Colonic mucosa (tissue), 4 donors: ENCODE measurements at regions not wholly inside any gene's neighbourhood (a gene's known extent, or its start where the extent isn't known, plus 50 kb on each side); places are given as distances from the start of the nearest gene placed in this dataset.

ENCODE experiments used
- DNase-seq: peaks from one replicate; pipeline ENCODE4 v3.0.0-alpha.2; 2020
- H3K27ac ChIP-seq: fragments of 200-600 bp; one replicate; pipeline ENCODE4 v1.8.0; 2021
- H3K27me3 ChIP-seq: fragments of 200-600 bp; one replicate; pipeline ENCODE4 v1.8.0; 2021
- H3K36me3 ChIP-seq: fragments of 200-600 bp; one replicate; pipeline ENCODE4 v1.8.0; 2021
- H3K4me1 ChIP-seq: fragments of 200-600 bp; one replicate; pipeline ENCODE4 v1.8.0; 2021; ENCODE audit warnings: mild to moderate bottlenecking
- H3K4me3 ChIP-seq: fragments of 200-600 bp; one replicate; pipeline ENCODE4 v1.8.0; 2021
- H3K9ac ChIP-seq, 2 donors: one replicate each; pipeline ENCODE4 v1.7.0; 2013; ENCODE audit warnings: control low read depth in 2 of 2, low read depth in 2 of 2, low read length in 2 of 2
- H3K9me3 ChIP-seq: fragments of 200-600 bp; one replicate; pipeline ENCODE4 v1.8.0; 2021
- intact Hi-C: fragments of 100-400 bp; cut with DNase I; formaldehyde crosslinking; loops from one replicate; pipeline ENCODE4 v1.14.1; 2022
- TF ChIP-seq, protein P1 (sequence below): fragments of 200-600 bp; IDR thresholded peaks from one replicate; pipeline ENCODE4 v1.8.0; 2022; ENCODE audit warnings: antibody characterized with exemption, mild to moderate bottlenecking
- donor health status: healthy.
- donor health status: DM: no; HTN: no; CAD: no.
- donor health status: DM: no; HTN: no; CAD: no.

DNA sequence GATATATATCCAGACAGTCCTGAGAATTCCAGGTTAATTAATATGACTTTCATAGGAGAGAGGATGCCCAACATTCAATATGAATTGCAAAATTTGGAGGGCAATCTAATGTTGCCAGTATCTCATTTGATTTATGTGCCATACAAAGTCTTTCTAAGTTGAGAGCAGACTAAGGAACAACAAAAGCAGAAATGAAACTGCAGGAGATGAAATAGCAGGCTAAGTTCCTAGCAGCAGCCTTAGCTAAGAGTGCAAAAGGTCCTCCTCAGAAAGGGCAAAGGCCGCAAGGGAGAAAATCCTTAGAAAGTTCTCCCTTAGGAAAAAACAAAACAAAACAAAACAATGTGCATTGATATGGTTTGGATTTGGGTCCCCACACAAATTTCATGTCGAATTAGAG is 602.9 kb upstream of the HTR2C start:
- intact Hi-C loops, result no loop called here
- H3K4me3 ChIP-seq, result no peak overlapping the region
- no peak overlapping the region for H3K9ac ChIP-seq
- H3K36me3 ChIP-seq, result no peaks in the 10 kb centered on the region
- no peaks in the 10 kb centered on the region for H3K9me3 ChIP-seq
- DNase-seq, result no peak
- no peak overlapping the region for H3K27ac ChIP-seq
- H3K4me1 ChIP-seq, result no peaks in the 10 kb centered on the region
- TF ChIP-seq, protein P1, sequence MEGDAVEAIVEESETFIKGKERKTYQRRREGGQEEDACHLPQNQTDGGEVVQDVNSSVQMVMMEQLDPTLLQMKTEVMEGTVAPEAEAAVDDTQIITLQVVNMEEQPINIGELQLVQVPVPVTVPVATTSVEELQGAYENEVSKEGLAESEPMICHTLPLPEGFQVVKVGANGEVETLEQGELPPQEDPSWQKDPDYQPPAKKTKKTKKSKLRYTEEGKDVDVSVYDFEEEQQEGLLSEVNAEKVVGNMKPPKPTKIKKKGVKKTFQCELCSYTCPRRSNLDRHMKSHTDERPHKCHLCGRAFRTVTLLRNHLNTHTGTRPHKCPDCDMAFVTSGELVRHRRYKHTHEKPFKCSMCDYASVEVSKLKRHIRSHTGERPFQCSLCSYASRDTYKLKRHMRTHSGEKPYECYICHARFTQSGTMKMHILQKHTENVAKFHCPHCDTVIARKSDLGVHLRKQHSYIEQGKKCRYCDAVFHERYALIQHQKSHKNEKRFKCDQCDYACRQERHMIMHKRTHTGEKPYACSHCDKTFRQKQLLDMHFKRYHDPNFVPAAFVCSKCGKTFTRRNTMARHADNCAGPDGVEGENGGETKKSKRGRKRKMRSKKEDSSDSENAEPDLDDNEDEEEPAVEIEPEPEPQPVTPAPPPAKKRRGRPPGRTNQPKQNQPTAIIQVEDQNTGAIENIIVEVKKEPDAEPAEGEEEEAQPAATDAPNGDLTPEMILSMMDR, result no peak
- H3K27me3 ChIP-seq, result no peaks in the 10 kb centered on the region

DNA sequence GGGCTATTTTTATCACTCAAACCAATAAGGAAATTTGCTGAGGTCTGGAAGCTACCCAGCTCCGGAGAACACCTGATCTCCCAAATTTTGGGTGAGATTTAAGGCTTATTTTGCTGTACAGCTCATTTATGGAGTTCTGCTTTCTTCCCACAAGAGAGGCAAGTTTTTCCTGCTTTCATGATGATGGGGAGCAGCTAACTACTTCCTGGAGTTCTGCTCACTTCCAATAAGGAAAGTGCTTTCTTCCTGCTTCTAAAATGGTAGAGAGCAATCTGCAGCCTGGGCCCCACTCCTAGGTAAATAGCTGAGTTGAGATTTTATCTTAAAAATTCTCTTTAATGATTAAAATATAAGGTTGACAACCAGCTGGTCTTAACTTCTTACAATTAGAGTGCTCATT is 606.0 kb upstream of the HTR2C start:
- no peaks in the 10 kb centered on the region for H3K4me1 ChIP-seq
- DNase-seq, result no peak
- no peaks in the 10 kb centered on the region for H3K36me3 ChIP-seq
- no peaks in the 10 kb centered on the region for H3K9me3 ChIP-seq
- no peaks in the 10 kb centered on the region for H3K27me3 ChIP-seq
- intact Hi-C loops, result no loop called here
- H3K9ac ChIP-seq, result no peak overlapping the region
- no peak overlapping the region for H3K27ac ChIP-seq
- TF ChIP-seq, protein P1, result no peak
- no peak overlapping the region for H3K4me3 ChIP-seq

DNA sequence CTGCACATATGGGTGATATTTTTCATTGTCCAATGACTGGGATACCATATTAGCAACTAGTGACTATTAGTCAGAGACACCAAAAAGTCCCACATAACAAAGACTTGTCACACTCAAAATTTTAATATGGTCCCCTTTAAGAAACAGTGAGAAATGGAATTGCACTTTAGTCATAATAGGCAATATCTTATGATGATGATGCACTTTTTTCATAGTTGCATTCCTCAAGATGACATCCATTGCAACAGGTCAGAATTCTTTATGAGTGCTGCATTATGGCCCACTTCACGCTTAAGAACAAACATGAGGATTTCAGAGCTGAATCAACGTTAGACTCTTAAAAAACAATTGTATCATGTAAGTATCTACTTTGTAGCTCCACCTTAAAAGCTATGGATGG is 608.4 kb upstream of the HTR2C start:
- H3K27me3 ChIP-seq, result no peaks in the 10 kb centered on the region
- no peaks in the 10 kb centered on the region for H3K4me1 ChIP-seq
- intact Hi-C loops, result no loop called here
- TF ChIP-seq, protein P1, result no peak
- no peak overlapping the region for H3K27ac ChIP-seq
- DNase-seq, result no peak
- no peak overlapping the region for H3K9ac ChIP-seq
- H3K36me3 ChIP-seq, result no peaks in the 10 kb centered on the region
- H3K4me3 ChIP-seq, result no peak overlapping the region
- no peaks in the 10 kb centered on the region for H3K9me3 ChIP-seq

DNA sequence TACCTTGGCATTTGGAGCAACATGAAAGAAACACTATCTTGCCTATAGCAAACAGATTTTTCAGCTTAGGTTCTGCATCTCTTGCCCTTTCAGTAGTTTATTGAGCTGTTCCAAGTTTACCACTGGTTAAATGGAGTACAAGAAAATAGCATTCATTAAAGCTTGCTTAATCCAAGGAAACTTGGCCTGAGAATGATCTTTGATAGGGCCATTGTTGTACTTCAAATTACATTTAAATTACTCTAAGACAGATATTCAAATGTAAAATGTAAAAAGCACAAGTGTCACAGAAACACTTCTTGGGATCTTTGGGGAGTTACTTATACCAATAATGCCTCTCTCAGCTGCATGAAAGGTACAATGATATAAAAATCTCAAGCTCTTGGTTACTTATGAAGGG is 609.0 kb upstream of the HTR2C start:
- no peaks in the 10 kb centered on the region for H3K9me3 ChIP-seq
- no peaks in the 10 kb centered on the region for H3K4me1 ChIP-seq
- H3K4me3 ChIP-seq, result no peak overlapping the region
- no peaks in the 10 kb centered on the region for H3K36me3 ChIP-seq
- H3K27me3 ChIP-seq, result no peaks in the 10 kb centered on the region
- H3K9ac ChIP-seq, result no peak overlapping the region
- DNase-seq, result no peak
- TF ChIP-seq, protein P1, result no peak
- no peak overlapping the region for H3K27ac ChIP-seq
- intact Hi-C loops, result no loop called here

DNA sequence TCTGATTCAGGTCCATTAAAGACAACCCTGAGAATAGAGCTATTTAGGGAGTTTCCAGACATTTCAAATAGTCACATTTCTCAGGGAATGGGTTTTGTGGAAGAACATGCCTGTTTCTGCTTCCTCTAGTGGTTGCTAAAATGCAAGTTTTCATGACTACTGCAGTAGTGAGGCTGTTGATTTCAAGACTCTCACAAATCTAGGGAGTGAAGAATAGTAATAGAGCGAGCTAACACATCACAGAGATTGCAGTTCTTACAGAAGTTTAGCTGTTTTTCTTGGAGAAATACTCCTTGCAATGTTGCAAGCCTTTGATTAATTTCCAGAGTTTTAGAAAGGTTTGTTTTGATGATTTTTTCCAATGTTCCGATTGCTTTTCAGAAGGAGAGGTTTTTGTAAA is 610.2 kb upstream of the HTR2C start:
- Histone ChIP-seq H3K4me1 (no peaks in the 10 kb centered on the region), H3K4me3 (no peak overlapping the region), H3K9ac (no peak overlapping the region), H3K9me3 (no peaks in the 10 kb centered on the region), H3K36me3 (no peaks in the 10 kb centered on the region), H3K27me3 (no peaks in the 10 kb centered on the region), H3K27ac (no peak overlapping the region)
- intact Hi-C loops, result no loop called here
- DNase-seq, result no peak
- TF ChIP-seq, protein P1, result no peak

DNA sequence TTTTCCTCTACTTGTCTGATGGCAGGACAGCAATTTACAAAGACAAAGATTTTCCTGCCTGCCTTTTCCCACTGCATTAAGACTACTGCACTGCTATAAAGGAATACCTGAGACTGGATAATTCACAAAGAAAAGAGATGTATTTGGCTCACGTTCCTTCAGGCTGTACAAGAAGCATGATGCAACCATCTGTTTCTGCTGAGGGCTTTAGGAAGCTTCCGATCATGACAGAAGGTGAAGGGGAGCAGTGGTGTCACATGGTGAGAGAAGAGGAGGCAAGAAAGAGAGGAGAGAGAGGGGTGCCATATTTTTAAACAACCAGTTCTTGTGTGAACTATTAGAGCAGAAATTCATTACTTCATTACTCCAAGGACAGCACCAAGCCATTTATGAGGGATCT is 617.1 kb upstream of the HTR2C start:
- no peak overlapping the region for H3K27ac ChIP-seq
- intact Hi-C loops, result no loop called here
- TF ChIP-seq, protein P1, result no peak
- no peaks in the 10 kb centered on the region for H3K27me3 ChIP-seq
- H3K9me3 ChIP-seq, result no peaks in the 10 kb centered on the region
- no peak for DNase-seq
- H3K9ac ChIP-seq, result no peak overlapping the region
- H3K4me1 ChIP-seq, result no peaks in the 10 kb centered on the region
- H3K36me3 ChIP-seq, result no peaks in the 10 kb centered on the region
- no peak overlapping the region for H3K4me3 ChIP-seq
